ENCODE measurements at regions not wholly inside any gene's neighbourhood (a gene's known extent, or its start where the extent isn't known, plus 50 kb on each side); places are given as distances from the start of the nearest gene placed in this dataset.

GRCh38 chr11:25899617-25900160 is 432.2 kb upstream of the ANO3 start:
- Mint-ChIP-seq H3K36me3 (ENCODE audit: insufficient read depth) (no peaks in the 10 kb centered on the region), H3K27me3 (no peaks in the 10 kb centered on the region), H3K4me3 (no peak overlapping the region), H3K4me1 (no peaks in the 10 kb centered on the region), H3K27ac (ENCODE audit: low read depth) (no peak overlapping the region), H3K9me3 (peaks cover 10% of the 10 kb centered on the region)
- ATAC-seq (replicated peaks; ENCODE audit: extremely low read depth, poor library complexity, severe bottlenecking) (no peak), DNase-seq (ENCODE audit: low spot score in 2 of 2) (no peak)

GRCh38 chr11:25900814-25901213 is 431.1 kb upstream of the ANO3 start:
- ATAC-seq (replicated peaks; ENCODE audit: extremely low read depth, poor library complexity, severe bottlenecking) (no peak), DNase-seq (ENCODE audit: low spot score in 2 of 2) (no peak)
- Mint-ChIP-seq H3K4me3 (no peak overlapping the region), H3K9me3 (peaks cover 14% of the 10 kb centered on the region), H3K36me3 (ENCODE audit: insufficient read depth) (no peaks in the 10 kb centered on the region), H3K27me3 (no peaks in the 10 kb centered on the region), H3K4me1 (no peaks in the 10 kb centered on the region), H3K27ac (ENCODE audit: low read depth) (no peak overlapping the region)

GRCh38 chr11:25901415-25901814 is 430.5 kb upstream of the ANO3 start:
- ATAC-seq (replicated peaks; ENCODE audit: extremely low read depth, poor library complexity, severe bottlenecking) (no peak), DNase-seq (ENCODE audit: low spot score in 2 of 2) (no peak)
- Mint-ChIP-seq H3K27me3 (no peaks in the 10 kb centered on the region), H3K4me3 (no peak overlapping the region), H3K9me3 (peaks cover 14% of the 10 kb centered on the region), H3K27ac (ENCODE audit: low read depth) (no peak overlapping the region), H3K4me1 (no peaks in the 10 kb centered on the region), H3K36me3 (ENCODE audit: insufficient read depth) (no peaks in the 10 kb centered on the region)

GRCh38 chr11:25902476-25902875 is 429.5 kb upstream of the ANO3 start:
- Mint-ChIP-seq H3K4me3 (no peak overlapping the region), H3K9me3 (peaks cover 14% of the 10 kb centered on the region), H3K4me1 (no peaks in the 10 kb centered on the region), H3K27ac (ENCODE audit: low read depth) (no peak overlapping the region), H3K36me3 (ENCODE audit: insufficient read depth) (no peaks in the 10 kb centered on the region), H3K27me3 (no peaks in the 10 kb centered on the region)
- ATAC-seq (replicated peaks; ENCODE audit: extremely low read depth, poor library complexity, severe bottlenecking) (no peak), DNase-seq (ENCODE audit: low spot score in 2 of 2) (no peak)

GRCh38 chr11:25908726-25909125 is 423.2 kb upstream of the ANO3 start:
- Mint-ChIP-seq H3K4me1 (no peaks in the 10 kb centered on the region), H3K27me3 (no peaks in the 10 kb centered on the region), H3K27ac (ENCODE audit: low read depth) (no peak overlapping the region), H3K36me3 (ENCODE audit: insufficient read depth) (no peaks in the 10 kb centered on the region), H3K9me3 (peaks cover 8% of the 10 kb centered on the region), H3K4me3 (no peak overlapping the region)
- DNase-seq (ENCODE audit: low spot score in 2 of 2) (no peak), ATAC-seq (replicated peaks; ENCODE audit: extremely low read depth, poor library complexity, severe bottlenecking) (no peak)

GRCh38 chr11:25910086-25910485 is 421.8 kb upstream of the ANO3 start:
- Mint-ChIP-seq H3K27me3 (no peaks in the 10 kb centered on the region), H3K36me3 (ENCODE audit: insufficient read depth) (no peaks in the 10 kb centered on the region)

GRCh38 chr11:25920356-25920755 is 411.6 kb upstream of the ANO3 start:
- H3K27me3 Mint-ChIP-seq, result no peaks in the 10 kb centered on the region

More at GRCh38 chr11:25910086-25910485, 421.8 kb upstream of the ANO3 start:
- H3K4me1 Mint-ChIP-seq, result no peaks in the 10 kb centered on the region
- ATAC-seq (replicated peaks; ENCODE audit: extremely low read depth, poor library complexity, severe bottlenecking) (no peak), DNase-seq (ENCODE audit: low spot score in 2 of 2) (no peak)
- no peak overlapping the region for H3K4me3 Mint-ChIP-seq
- no peak overlapping the region for H3K27ac Mint-ChIP-seq (ENCODE audit: low read depth)
- H3K9me3 Mint-ChIP-seq, result peaks cover 2% of the 10 kb centered on the region

GRCh38 chr11:25924586-25924985 is 407.3 kb upstream of the ANO3 start:
- H3K27ac Mint-ChIP-seq (ENCODE audit: low read depth), result no peak overlapping the region
- H3K4me3 Mint-ChIP-seq, result no peak overlapping the region
- H3K4me1 Mint-ChIP-seq, result no peaks in the 10 kb centered on the region
- DNase-seq (ENCODE audit: low spot score in 2 of 2), result no peak
- peaks cover 25% of the 10 kb centered on the region for H3K9me3 Mint-ChIP-seq
- H3K27me3 Mint-ChIP-seq, result no peaks in the 10 kb centered on the region
- ATAC-seq (replicated peaks; ENCODE audit: extremely low read depth, poor library complexity, severe bottlenecking), result no peak
- H3K36me3 Mint-ChIP-seq (ENCODE audit: insufficient read depth), result no peaks in the 10 kb centered on the region

More at GRCh38 chr11:25920356-25920755, 411.6 kb upstream of the ANO3 start:
- ATAC-seq (replicated peaks; ENCODE audit: extremely low read depth, poor library complexity, severe bottlenecking) (no peak), DNase-seq (ENCODE audit: low spot score in 2 of 2) (no peak)
- no peak overlapping the region for H3K27ac Mint-ChIP-seq (ENCODE audit: low read depth)
- no peaks in the 10 kb centered on the region for H3K36me3 Mint-ChIP-seq (ENCODE audit: insufficient read depth)
- no peaks in the 10 kb centered on the region for H3K4me1 Mint-ChIP-seq
- H3K9me3 Mint-ChIP-seq, result peaks cover 32% of the 10 kb centered on the region
- H3K4me3 Mint-ChIP-seq, result no peak overlapping the region

- Mint-ChIP-seq H3K9me3 (peaks cover 22% of the 10 kb centered on the region), H3K27me3 (no peaks in the 10 kb centered on the region), H3K36me3 (ENCODE audit: insufficient read depth) (no peaks in the 10 kb centered on the region), H3K27ac (ENCODE audit: low read depth) (no peak overlapping the region), H3K4me3 (no peak overlapping the region), H3K4me1 (no peaks in the 10 kb centered on the region)
- no peak for DNase-seq (ENCODE audit: low spot score in 2 of 2)
- no peak for ATAC-seq (replicated peaks; ENCODE audit: extremely low read depth, poor library complexity, severe bottlenecking)
Observed at GRCh38 chr11:25925359-25925758, 406.6 kb upstream of the ANO3 start.

- ATAC-seq (replicated peaks; ENCODE audit: extremely low read depth, poor library complexity, severe bottlenecking) (no peak), DNase-seq (ENCODE audit: low spot score in 2 of 2) (no peak)
- Mint-ChIP-seq H3K36me3 (ENCODE audit: insufficient read depth) (no peaks in the 10 kb centered on the region), H3K4me1 (no peaks in the 10 kb centered on the region), H3K9me3 (peaks cover 17% of the 10 kb centered on the region), H3K4me3 (no peak overlapping the region), H3K27me3 (no peaks in the 10 kb centered on the region), H3K27ac (ENCODE audit: low read depth) (no peak overlapping the region)
Observed at GRCh38 chr11:25927411-25927953, 404.4 kb upstream of the ANO3 start.

GRCh38 chr11:25928076-25928475 is 403.9 kb upstream of the ANO3 start:
- Mint-ChIP-seq H3K27ac (ENCODE audit: low read depth) (no peak overlapping the region), H3K4me1 (no peaks in the 10 kb centered on the region)

GRCh38 chr11:25938952-25939351 is 393.0 kb upstream of the ANO3 start:
- H3K4me3 Mint-ChIP-seq, result no peak overlapping the region
- no peaks in the 10 kb centered on the region for H3K4me1 Mint-ChIP-seq
- no peak for DNase-seq (ENCODE audit: low spot score in 2 of 2)
- H3K27ac Mint-ChIP-seq (ENCODE audit: low read depth), result no peak overlapping the region
- no peaks in the 10 kb centered on the region for H3K27me3 Mint-ChIP-seq
- no peaks in the 10 kb centered on the region for H3K36me3 Mint-ChIP-seq (ENCODE audit: insufficient read depth)
- ATAC-seq (replicated peaks; ENCODE audit: extremely low read depth, poor library complexity, severe bottlenecking), result no peak
- H3K9me3 Mint-ChIP-seq, result peaks cover 17% of the 10 kb centered on the region

More at GRCh38 chr11:25928076-25928475, 403.9 kb upstream of the ANO3 start:
- no peak for ATAC-seq (replicated peaks; ENCODE audit: extremely low read depth, poor library complexity, severe bottlenecking)
- Mint-ChIP-seq H3K27me3 (no peaks in the 10 kb centered on the region), H3K36me3 (ENCODE audit: insufficient read depth) (no peaks in the 10 kb centered on the region), H3K9me3 (peaks cover 13% of the 10 kb centered on the region), H3K4me3 (no peak overlapping the region)
- no peak for DNase-seq (ENCODE audit: low spot score in 2 of 2)

GRCh38 chr11:25939691-25940090 is 392.2 kb upstream of the ANO3 start:
- H3K9me3 Mint-ChIP-seq, result peaks cover 17% of the 10 kb centered on the region
- DNase-seq (ENCODE audit: low spot score in 2 of 2), result no peak
- no peak for ATAC-seq (replicated peaks; ENCODE audit: extremely low read depth, poor library complexity, severe bottlenecking)
- no peaks in the 10 kb centered on the region for H3K36me3 Mint-ChIP-seq (ENCODE audit: insufficient read depth)
- no peak overlapping the region for H3K27ac Mint-ChIP-seq (ENCODE audit: low read depth)
- H3K4me3 Mint-ChIP-seq, result no peak overlapping the region
- H3K4me1 Mint-ChIP-seq, result no peaks in the 10 kb centered on the region
- H3K27me3 Mint-ChIP-seq, result no peaks in the 10 kb centered on the region
